GM23248 (cell line): ENCODE measurements at regions not wholly inside any gene's neighbourhood (a gene's known extent, or its start where the extent isn't known, plus 50 kb on each side); places are given as distances from the start of the nearest gene placed in this dataset.

Source experiments
- DNase-seq: peaks from one replicate; pipeline ENCODE4 v3.0.0-alpha.2; 2015
- H2AFZ ChIP-seq: fragments of 200-600 bp; sonication (generic); 2 replicates; pipeline ENCODE4 v1.6.1; 2016; ENCODE audit warnings: antibody characterized with exemption
- H3F3A ChIP-seq: fragments of 200-600 bp; sonication (generic); 2 replicates; pipeline ENCODE4 v1.6.1; 2016; ENCODE audit warnings: mild to moderate bottlenecking, antibody characterized with exemption, mixed run types; ENCODE audit not compliant: insufficient read depth
- H3K27ac ChIP-seq: fragments of 200-600 bp; sonication (generic); 2 replicates; pipeline ENCODE4 v1.5.1; 2016; ENCODE audit warnings: mild to moderate bottlenecking
- H3K27me3 ChIP-seq: fragments of 200-600 bp; sonication (generic); replicated peaks from 2 replicates; pipeline ENCODE4 v1.6.1; 2016; ENCODE audit warnings: mild to moderate bottlenecking; ENCODE audit not compliant: insufficient read depth
- H3K36me3 ChIP-seq: fragments of 200-600 bp; sonication (generic); 2 replicates; pipeline ENCODE4 v1.6.1; 2016; ENCODE audit warnings: low read depth, mild to moderate bottlenecking
- H3K4me1 ChIP-seq: fragments of 200-600 bp; sonication (generic); 2 replicates; pipeline ENCODE4 v1.6.1; 2016; ENCODE audit warnings: mild to moderate bottlenecking; ENCODE audit not compliant: insufficient read depth
- H3K4me2 ChIP-seq: fragments of 200-600 bp; sonication (generic); one replicate; pipeline ENCODE4 v1.6.1; 2016; ENCODE audit warnings: mild to moderate bottlenecking; ENCODE audit not compliant: unreplicated experiment
- H3K4me3 ChIP-seq: fragments of 200-600 bp; sonication (generic); 2 replicates; pipeline ENCODE4 v1.5.1; 2016; ENCODE audit warnings: mild to moderate bottlenecking
- H3K79me2 ChIP-seq: fragments of 200-600 bp; sonication (generic); 2 replicates; pipeline ENCODE4 v1.6.1; 2016; ENCODE audit warnings: mild to moderate bottlenecking; ENCODE audit not compliant: insufficient read depth
- H3K9ac ChIP-seq: fragments of 200-600 bp; sonication (generic); 2 replicates; pipeline ENCODE4 v1.6.1; 2016; ENCODE audit warnings: mild to moderate bottlenecking
- H3K9me2 ChIP-seq: fragments of 200-600 bp; sonication (generic); 2 replicates; pipeline ENCODE4 v1.6.1; 2016; ENCODE audit warnings: mixed run types, mild to moderate bottlenecking, moderate library complexity; ENCODE audit not compliant: insufficient read depth
- H3K9me3 ChIP-seq: fragments of 200-600 bp; sonication (generic); one replicate; pipeline ENCODE4 v1.6.1; 2017; ENCODE audit warnings: low read depth
- H4K20me1 ChIP-seq: fragments of 200-600 bp; sonication (generic); 2 replicates; pipeline ENCODE4 v1.6.0; 2016; ENCODE audit not compliant: insufficient read depth
- EZH2 ChIP-seq: fragments of 200-600 bp; sonication (generic); IDR thresholded peaks from 2 replicates; pipeline ENCODE4 v1.6.1; 2018; ENCODE audit warnings: antibody characterized with exemption, mild to moderate bottlenecking; ENCODE audit not compliant: insufficient read depth, poor library complexity, severe bottlenecking
- EZH2phosphoT487 ChIP-seq: fragments of 200-600 bp; sonication (generic); IDR thresholded peaks from 2 replicates; pipeline ENCODE4 v1.6.1; 2018; ENCODE audit warnings: antibody characterized with exemption, moderate library complexity, mild to moderate bottlenecking, low read depth; ENCODE audit not compliant: insufficient read depth
- WGBS, 2 experiments: methylation state at CpG; one replicate each; pipeline ENCODE4 v1.1.6; 2015 to 2017; ENCODE audit warnings: low lambda C conversion rate in 2 of 2, low coverage in 1 of 2; ENCODE audit errors: missing lambda C conversion rate in 2 of 2; 5-methylcytosine and 5-hydroxymethylcytosine counted together
- in situ Hi-C: fragments of 300-500 bp; cut with MboI; formaldehyde crosslinking; loops from 2 replicates; pipeline ENCODE4 v1.15.0; 2020

GRCh38 chr13:82292334-82292733 is 1589.9 kb downstream of the SLITRK1 start:
- WGBS, 2 experiments = 18 to 26% methylated on average over 2 of the region's 2 CpGs
- in situ Hi-C loops = no loop called here
- H3K79me2 ChIP-seq = no peaks in the 10 kb centered on the region

DNA sequence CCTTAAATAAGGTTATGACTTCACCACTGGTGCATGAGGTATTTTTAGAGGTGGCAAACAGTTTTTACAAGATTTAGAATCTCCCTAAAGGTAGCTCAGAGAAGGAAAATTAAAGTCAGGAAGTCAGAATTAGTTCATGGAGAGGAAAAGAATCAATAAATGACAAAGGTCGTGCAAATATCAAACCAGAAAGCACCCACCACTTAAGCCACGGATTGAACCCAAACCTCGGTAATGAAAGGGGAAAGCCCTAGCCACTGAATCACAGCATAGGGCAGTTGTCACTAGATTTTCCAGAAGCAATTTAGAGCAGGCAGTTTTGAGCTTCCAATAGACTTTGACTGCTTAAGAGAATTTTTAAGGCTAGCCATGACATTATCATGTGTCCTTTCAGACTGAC is 1590.4 kb downstream of the SLITRK1 start:
- Histone ChIP-seq H3K9me2 (no peaks in the 10 kb centered on the region), H3K4me2 (no peak overlapping the region), H3K9me3 (no peaks in the 10 kb centered on the region), H3K4me1 (no peaks in the 10 kb centered on the region), H3K9ac (no peak overlapping the region), H3K79me2 (no peaks in the 10 kb centered on the region), H3K27ac (no peak overlapping the region), H3F3A (no peaks in the 10 kb centered on the region), H3K27me3 (no peaks in the 10 kb centered on the region), H3K36me3 (no peaks in the 10 kb centered on the region), H3K4me3 (no peak overlapping the region), H2AFZ (no peak overlapping the region), H4K20me1 (no peaks in the 10 kb centered on the region)
- TF ChIP-seq EZH2 (no peak), EZH2phosphoT487 (no peak)
- 17 to 19% methylated on average over 3 of the region's 3 CpGs for WGBS, 2 experiments
- DNase-seq = no peak
- in situ Hi-C loops = no loop called here

More at GRCh38 chr13:82292334-82292733, 1589.9 kb downstream of the SLITRK1 start:
- Histone ChIP-seq H3K9me3 (no peaks in the 10 kb centered on the region), H3K9ac (no peak overlapping the region), H3K4me3 (no peak overlapping the region), H3F3A (no peaks in the 10 kb centered on the region), H3K9me2 (no peaks in the 10 kb centered on the region), H2AFZ (no peak overlapping the region), H3K27me3 (no peaks in the 10 kb centered on the region), H4K20me1 (no peaks in the 10 kb centered on the region), H3K27ac (no peak overlapping the region), H3K4me2 (no peak overlapping the region), H3K36me3 (no peaks in the 10 kb centered on the region), H3K4me1 (no peaks in the 10 kb centered on the region)
- TF ChIP-seq EZH2phosphoT487 (no peak), EZH2 (no peak)
- DNase-seq = no peak

GRCh38 chr13:82275644-82276043 is 1606.6 kb downstream of the SLITRK1 start:
- no peaks in the 10 kb centered on the region for H3K4me1 ChIP-seq
- H3K4me3 ChIP-seq = no peak overlapping the region
- H4K20me1 ChIP-seq = no peaks in the 10 kb centered on the region
- in situ Hi-C loops = no loop called here
- H3K27ac ChIP-seq = no peak overlapping the region
- H3K4me2 ChIP-seq = no peak overlapping the region
- no peaks in the 10 kb centered on the region for H3F3A ChIP-seq
- no peak for DNase-seq
- no peaks in the 10 kb centered on the region for H3K79me2 ChIP-seq
- no peaks in the 10 kb centered on the region for H3K9me2 ChIP-seq
- no peaks in the 10 kb centered on the region for H3K9me3 ChIP-seq
- no peaks in the 10 kb centered on the region for H3K36me3 ChIP-seq
- H3K27me3 ChIP-seq = no peaks in the 10 kb centered on the region
- 35 to 36% methylated on average over 6 of the region's 6 CpGs for WGBS, 2 experiments
- TF ChIP-seq EZH2 (no peak), EZH2phosphoT487 (no peak)
- no peak overlapping the region for H3K9ac ChIP-seq
- no peak overlapping the region for H2AFZ ChIP-seq

DNA sequence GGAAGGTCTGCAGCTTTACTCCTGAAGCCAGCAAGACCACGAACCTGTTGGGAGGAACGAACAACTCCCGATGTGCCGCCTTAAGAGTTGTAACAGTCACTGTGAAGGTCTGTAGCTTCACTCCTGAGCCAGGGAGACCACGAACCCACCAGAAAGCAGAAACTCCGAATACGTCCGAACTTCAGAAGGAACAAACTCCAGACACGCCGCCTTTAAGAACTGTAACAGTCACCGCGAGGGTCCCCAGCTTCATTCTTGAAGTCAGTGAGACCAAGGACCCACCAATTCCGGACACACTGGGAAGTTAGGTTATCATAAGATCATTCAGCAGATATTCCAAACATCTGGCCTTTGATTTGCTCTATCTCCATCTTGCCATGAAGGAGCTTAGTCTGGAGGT is 1623.0 kb downstream of the SLITRK1 start:
- no peak overlapping the region for H2AFZ ChIP-seq
- no peak overlapping the region for H3K4me3 ChIP-seq
- H3K9me3 ChIP-seq = no peaks in the 10 kb centered on the region
- DNase-seq = no peak
- TF ChIP-seq EZH2phosphoT487 = no peak
- TF ChIP-seq EZH2 = no peak
- in situ Hi-C loops = no loop called here
- no peaks in the 10 kb centered on the region for H3K27me3 ChIP-seq
- WGBS, 2 experiments = 68 to 73% methylated on average over 13 of the region's 13 CpGs
- no peak overlapping the region for H3K9ac ChIP-seq
- H4K20me1 ChIP-seq = no peaks in the 10 kb centered on the region
- no peaks in the 10 kb centered on the region for H3K36me3 ChIP-seq
- H3K9me2 ChIP-seq = no peaks in the 10 kb centered on the region
- no peak overlapping the region for H3K4me2 ChIP-seq
- no peaks in the 10 kb centered on the region for H3F3A ChIP-seq
- no peaks in the 10 kb centered on the region for H3K79me2 ChIP-seq
- no peaks in the 10 kb centered on the region for H3K4me1 ChIP-seq
- H3K27ac ChIP-seq = no peak overlapping the region
